ENCODE measurements at regions not wholly inside any gene's neighbourhood (a gene's known extent, or its start where the extent isn't known, plus 50 kb on each side); places are given as distances from the start of the nearest gene placed in this dataset.
A peak's percentile ranks its signal among the peaks of the same experiment; 100 is the strongest.
"Not testable (repeated sequence)": the region's sequence is repeated elsewhere in the genome, so short reads cannot be mapped to it uniquely, and the experiment has no call there.

GRCh38 chr3:166844329-166844728, 535.8 kb downstream of the ZBBX start:
- H3K27me3 ChIP-seq, result no peaks in the 10 kb centered on the region
- no peaks in the 10 kb centered on the region for H3K36me3 ChIP-seq
- H3K9me3 ChIP-seq, result no peaks in the 10 kb centered on the region
- no peaks in the 10 kb centered on the region for H3K4me1 ChIP-seq
- H3K4me3 ChIP-seq (ENCODE audit: low read depth, low read length), result no peak overlapping the region
- no peak for DNase-seq
- TF ChIP-seq CTCF (IDR thresholded peaks at IDR 0.05; ENCODE audit: low read depth, low read length), result no peak

- H3K36me3 ChIP-seq; H3K9me3 ChIP-seq; DNase-seq; H3K4me1 ChIP-seq; H3K27me3 ChIP-seq; H3K4me3 ChIP-seq (ENCODE audit: low read depth, low read length): not testable (repeated sequence)
These were observed 537.3 kb downstream of the ZBBX start for GRCh38 chr3:166842784-166843183.

- Histone ChIP-seq H3K27me3 (no peaks in the 10 kb centered on the region), H3K9me3 (no peaks in the 10 kb centered on the region), H3K4me3 (ENCODE audit: low read depth, low read length) (no peak overlapping the region), H3K4me1 (no peaks in the 10 kb centered on the region), H3K36me3 (no peaks in the 10 kb centered on the region)
- peak; percentile 45 for TF ChIP-seq CTCF (IDR thresholded peaks at IDR 0.05; ENCODE audit: low read depth, low read length)
- DNase-seq, result no peak
These were observed 542.6 kb downstream of the ZBBX start for GRCh38 chr3:166837535-166837934.

- no peak for TF ChIP-seq CTCF (IDR thresholded peaks at IDR 0.05; ENCODE audit: low read depth, low read length)
These were observed 543.3 kb downstream of the ZBBX start for GRCh38 chr3:166836836-166837235.

GRCh38 chr3:166829896-166830295, 550.2 kb downstream of the ZBBX start:
- Histone ChIP-seq H3K9me3 (no peaks in the 10 kb centered on the region), H3K4me1 (no peaks in the 10 kb centered on the region), H3K36me3 (no peaks in the 10 kb centered on the region), H3K4me3 (ENCODE audit: low read depth, low read length) (no peak overlapping the region), H3K27me3 (no peaks in the 10 kb centered on the region)
- TF ChIP-seq CTCF (IDR thresholded peaks at IDR 0.05; ENCODE audit: low read depth, low read length), result no peak
- DNase-seq, result no peak

More at GRCh38 chr3:166836836-166837235, 543.3 kb downstream of the ZBBX start:
- Histone ChIP-seq H3K4me3 (ENCODE audit: low read depth, low read length) (no peak overlapping the region), H3K36me3 (no peaks in the 10 kb centered on the region), H3K9me3 (no peaks in the 10 kb centered on the region), H3K4me1 (no peaks in the 10 kb centered on the region), H3K27me3 (no peaks in the 10 kb centered on the region)
- no peak for DNase-seq

- TF ChIP-seq CTCF (IDR thresholded peaks at IDR 0.05; ENCODE audit: low read depth, low read length), result no peak
- no peaks in the 10 kb centered on the region for H3K9me3 ChIP-seq
These were observed 561.6 kb downstream of the ZBBX start for GRCh38 chr3:166818464-166818863.

GRCh38 chr3:166817269-166817668, 562.8 kb downstream of the ZBBX start:
- not testable (repeated sequence) for H3K27me3 ChIP-seq; H3K9me3 ChIP-seq; H3K4me1 ChIP-seq; H3K4me3 ChIP-seq (ENCODE audit: low read depth, low read length); H3K36me3 ChIP-seq; DNase-seq

More at GRCh38 chr3:166818464-166818863, 561.6 kb downstream of the ZBBX start:
- Histone ChIP-seq H3K4me3 (ENCODE audit: low read depth, low read length) (no peak overlapping the region), H3K36me3 (no peaks in the 10 kb centered on the region), H3K4me1 (no peaks in the 10 kb centered on the region), H3K27me3 (no peaks in the 10 kb centered on the region)
- DNase-seq, result no peak

All from BE2C (cell line).